SH-SY5Y (cell line): ENCODE measurements at regions not wholly inside any gene's neighbourhood (a gene's known extent, or its start where the extent isn't known, plus 50 kb on each side); places are given as distances from the start of the nearest gene placed in this dataset.

Experiments
- GATA2 ChIP-seq: IDR thresholded peaks from 2 replicates; pipeline ENCODE4 v1.6.1; 2011; ENCODE audit warnings: mild to moderate bottlenecking, low read depth, low read length
- GATA3 ChIP-seq: IDR thresholded peaks from 2 replicates; pipeline ENCODE4 v1.6.1; 2011; ENCODE audit warnings: low read depth, mild to moderate bottlenecking, low read length, moderate library complexity

- TF ChIP-seq GATA3 (no peak), GATA2 (no peak)
Measured at GRCh38 chr12:22740656-22741355, 115.8 kb downstream of the ETNK1 start.

DNA sequence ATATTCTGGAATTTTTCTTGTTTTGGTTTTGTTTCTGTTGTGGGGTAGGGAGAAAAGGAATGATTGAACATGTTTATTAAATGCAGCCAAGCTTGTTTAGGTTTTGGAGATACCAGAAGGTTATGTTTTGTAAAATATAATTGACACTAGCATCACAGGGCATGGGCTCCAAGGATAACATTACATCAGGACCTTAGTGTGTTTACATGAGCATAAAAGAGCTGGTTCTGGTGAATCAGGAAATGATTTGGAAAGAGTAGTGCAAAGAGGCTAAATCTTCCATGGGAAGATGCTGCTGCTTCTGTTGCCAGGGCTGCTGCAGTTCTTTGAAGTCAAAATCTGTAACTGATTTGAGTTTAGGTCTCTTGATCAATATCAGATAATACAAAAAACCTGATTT is 118.7 kb downstream of the ETNK1 start:
- TF ChIP-seq GATA3 (no peak), GATA2 (no peak)

GRCh38 chr12:22744197-22744596 is 119.2 kb downstream of the ETNK1 start:
- TF ChIP-seq GATA2 (no peak), GATA3 (no peak)

DNA sequence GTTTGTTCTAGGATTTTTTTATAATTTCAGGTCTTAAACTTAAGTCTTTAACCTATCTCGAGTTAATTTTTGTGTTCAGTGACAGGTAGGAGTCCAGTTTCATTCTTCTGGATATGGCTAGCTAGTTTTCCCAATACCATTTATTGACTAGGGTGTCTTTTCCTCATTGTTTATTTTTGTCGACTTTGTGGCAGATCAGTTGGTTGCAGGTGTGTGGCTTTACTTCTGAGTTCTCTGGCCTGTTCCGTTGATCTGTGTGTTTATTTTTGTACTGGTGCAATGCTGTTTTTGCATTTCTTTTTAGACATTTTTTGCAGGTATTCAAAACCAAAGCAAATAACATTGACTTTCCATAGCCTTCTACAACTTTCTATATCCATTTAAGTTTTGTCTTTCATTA is 121.7 kb downstream of the ETNK1 start:
- TF ChIP-seq GATA3: no peak
- no peak for TF ChIP-seq GATA2

GRCh38 chr12:22755629-22756028 is 130.7 kb downstream of the ETNK1 start:
- TF ChIP-seq GATA3 (no peak), GATA2 (no peak)

DNA sequence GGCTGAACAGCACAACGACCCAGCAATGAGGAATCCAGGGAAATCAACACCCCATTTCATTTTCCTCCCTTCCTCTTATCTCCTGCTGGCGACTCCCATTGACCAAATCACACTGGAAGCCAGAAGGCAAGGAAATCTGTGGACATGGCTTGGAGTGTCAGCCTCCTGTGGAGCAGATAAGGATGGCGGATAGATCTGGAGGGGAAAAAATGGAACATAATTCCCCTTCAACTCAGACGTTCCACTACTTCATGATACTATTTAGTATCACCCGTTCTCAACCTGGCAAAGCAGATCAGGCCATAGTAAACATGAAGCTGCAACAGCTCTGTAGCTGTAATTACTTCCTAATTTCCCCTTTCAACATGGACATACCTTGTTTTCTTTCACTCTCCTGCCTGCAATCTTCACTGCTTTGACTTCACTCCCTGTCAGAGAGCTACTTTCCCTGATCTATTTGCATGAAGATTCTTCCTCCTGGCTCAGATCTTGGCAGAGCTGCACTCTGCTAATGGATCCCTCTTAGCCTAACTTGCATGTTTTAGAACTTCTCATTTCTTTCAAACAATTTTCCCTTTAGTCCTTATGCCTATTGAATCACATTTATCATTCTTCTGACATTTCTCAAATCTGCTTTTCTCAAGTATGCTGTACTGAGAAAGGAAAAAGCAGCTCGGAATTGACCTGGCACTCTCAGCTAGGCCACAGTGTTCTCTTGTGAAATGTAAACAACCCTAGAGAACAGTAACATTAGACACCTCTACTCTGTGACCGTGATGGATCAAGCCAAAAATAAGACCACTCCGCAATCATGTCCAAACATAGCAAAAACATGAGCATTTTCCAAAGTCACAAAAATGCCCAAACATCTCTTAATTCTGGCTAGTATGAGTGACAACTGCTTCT is 135.1 kb downstream of the ETNK1 start:
- no peak for TF ChIP-seq GATA3
- TF ChIP-seq GATA2: no peak

DNA sequence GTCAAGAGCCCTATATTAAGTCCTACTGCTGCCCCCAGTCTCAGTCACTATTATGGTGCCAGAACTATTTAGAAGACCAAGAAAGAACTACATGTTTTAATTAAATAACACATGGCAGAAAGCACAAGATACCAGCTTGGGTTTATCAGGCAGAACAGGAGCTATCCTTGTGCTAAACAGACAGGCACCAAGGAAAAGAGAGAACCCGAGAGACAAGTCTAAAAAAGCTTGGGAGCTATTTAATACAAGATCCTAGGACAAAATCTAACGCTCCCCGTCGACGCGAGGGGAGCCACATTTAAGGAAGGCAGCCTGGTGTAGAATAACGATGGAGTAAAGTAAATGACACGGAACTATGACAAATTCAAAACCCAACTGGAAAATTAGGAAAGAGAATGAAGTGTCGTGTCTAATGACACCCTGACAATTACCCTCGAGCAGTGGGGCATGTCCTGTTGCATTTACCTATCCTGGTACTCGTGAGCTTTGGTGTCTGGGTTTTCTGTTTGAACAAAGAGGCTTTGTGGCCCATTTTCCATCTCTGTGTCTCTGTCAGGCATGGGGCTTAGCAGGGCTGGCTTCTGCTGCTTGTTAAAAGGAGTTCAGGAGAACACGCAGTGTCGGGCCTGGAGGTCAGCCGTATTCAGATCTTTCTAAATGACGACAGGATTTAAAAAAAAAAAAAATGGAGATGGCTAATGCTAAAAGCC is 140.6 kb downstream of the ETNK1 start:
- TF ChIP-seq GATA2 (no peak), GATA3 (no peak)

DNA sequence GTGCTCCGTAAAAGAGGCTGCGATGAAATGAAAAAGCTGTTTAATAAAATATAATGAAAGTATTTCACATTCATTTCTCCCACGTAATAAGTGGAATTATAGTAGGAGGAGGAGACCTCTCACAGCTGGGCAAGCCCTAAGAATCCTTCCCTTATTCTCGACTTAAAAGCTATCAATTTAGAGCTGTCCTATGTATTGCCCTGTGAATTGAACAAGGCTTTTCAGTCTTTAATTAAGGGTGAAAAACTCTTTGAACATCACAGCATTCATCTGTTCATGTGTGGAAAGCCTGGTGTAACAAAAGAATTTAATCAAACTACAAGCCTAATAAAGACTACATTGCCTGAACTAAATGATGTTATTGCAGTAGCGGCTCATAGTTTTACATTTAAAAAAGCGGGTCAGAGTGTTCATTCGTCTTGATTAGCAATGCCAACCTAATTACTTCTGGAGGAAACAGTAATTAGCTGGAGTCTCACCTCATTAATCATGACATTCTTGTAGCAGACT is 142.0 kb downstream of the ETNK1 start:
- no peak for TF ChIP-seq GATA2
- TF ChIP-seq GATA3: no peak

DNA sequence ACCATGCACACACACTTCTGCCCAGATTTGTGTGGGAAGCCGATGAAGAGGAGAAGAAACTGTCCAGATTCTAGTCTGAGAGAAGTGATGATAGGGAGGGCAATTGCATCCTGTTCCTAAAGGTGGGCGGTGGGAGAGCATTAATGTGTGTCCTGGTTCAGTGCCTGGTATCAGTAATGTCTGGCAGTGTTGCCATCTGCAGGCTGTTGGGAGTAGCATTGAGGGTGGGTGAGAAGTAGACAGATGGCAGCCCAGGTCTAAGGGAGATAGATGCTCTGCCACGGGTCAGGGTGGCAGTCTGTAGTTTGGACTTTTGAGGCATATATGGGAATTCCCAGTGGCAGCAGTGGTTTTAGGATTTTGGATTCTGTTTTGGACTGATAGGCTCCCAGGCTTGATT is 156.4 kb downstream of the ETNK1 start:
- no peak for TF ChIP-seq GATA3
- no peak for TF ChIP-seq GATA2

- TF ChIP-seq GATA2: no peak
- TF ChIP-seq GATA3: no peak
Measured at GRCh38 chr12:22787557-22787956, 162.6 kb downstream of the ETNK1 start.

DNA sequence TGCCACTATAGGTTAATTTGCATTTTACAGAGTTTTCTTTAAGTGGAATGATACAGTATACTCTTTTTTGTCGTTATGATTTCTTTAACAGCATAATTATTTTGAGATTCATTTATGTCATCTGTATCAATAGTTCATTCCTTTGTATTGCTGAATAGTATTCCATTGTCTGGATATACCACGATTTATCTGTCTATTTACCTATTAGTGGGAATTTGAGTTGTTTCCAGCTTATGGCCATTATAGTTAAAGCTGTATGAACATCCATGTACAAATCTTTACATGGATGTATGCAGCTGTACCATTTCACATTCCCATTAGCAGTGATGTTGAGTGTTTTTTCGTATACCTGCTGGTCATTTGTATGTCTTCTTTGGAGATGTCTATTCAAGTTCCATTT is 163.9 kb downstream of the ETNK1 start:
- no peak for TF ChIP-seq GATA3
- no peak for TF ChIP-seq GATA2

- TF ChIP-seq GATA2 (no peak), GATA3 (no peak)
Measured at GRCh38 chr12:22792138-22792537, 167.2 kb downstream of the ETNK1 start.

DNA sequence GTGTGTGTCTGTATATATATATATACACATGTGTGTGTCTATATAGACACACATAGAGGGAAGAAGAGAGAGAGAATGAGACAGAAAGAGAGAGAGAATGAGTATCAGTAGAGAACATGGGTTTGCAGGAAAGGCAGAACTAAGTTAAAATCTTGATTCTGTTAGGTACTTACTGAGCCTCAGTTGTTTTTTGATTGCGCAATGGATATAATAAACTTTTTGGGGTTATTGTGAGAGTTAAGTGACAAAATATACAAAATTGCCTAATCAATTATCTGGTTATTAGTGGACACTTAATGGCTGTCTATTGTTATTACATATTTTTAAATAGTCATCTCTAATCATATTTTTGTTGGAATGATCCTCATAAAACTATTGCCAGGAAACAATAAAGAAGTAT is 169.0 kb downstream of the ETNK1 start:
- TF ChIP-seq GATA3: no peak
- no peak for TF ChIP-seq GATA2
